PC-3 (cell line): ENCODE measurements at regions not wholly inside any gene's neighbourhood (a gene's known extent, or its start where the extent isn't known, plus 50 kb on each side); places are given as distances from the start of the nearest gene placed in this dataset.

ENCODE experiments used
- EZH2 ChIP-seq: fragments of 300-600 bp; sonication (generic); IDR thresholded peaks from one replicate; pipeline ENCODE4 v1.6.1; 2017; ENCODE audit warnings: antibody characterized with exemption, mild to moderate bottlenecking, low read length; ENCODE audit not compliant: unreplicated experiment
- EZH2phosphoT487 ChIP-seq: fragments of 300-600 bp; sonication (generic); IDR thresholded peaks from 2 replicates; pipeline ENCODE4 v1.6.1; 2018; ENCODE audit warnings: mild to moderate bottlenecking, antibody characterized with exemption, low read length, borderline replicate concordance
- TF ChIP-seq, protein P1 (sequence below): fragments of 300-600 bp; sonication (generic); conservative IDR thresholded peaks from 2 replicates; pipeline ENCODE4 v1.5.1; 2017; ENCODE audit warnings: antibody characterized with exemption, low read depth, mild to moderate bottlenecking, low read length

- TF ChIP-seq, protein P1, sequence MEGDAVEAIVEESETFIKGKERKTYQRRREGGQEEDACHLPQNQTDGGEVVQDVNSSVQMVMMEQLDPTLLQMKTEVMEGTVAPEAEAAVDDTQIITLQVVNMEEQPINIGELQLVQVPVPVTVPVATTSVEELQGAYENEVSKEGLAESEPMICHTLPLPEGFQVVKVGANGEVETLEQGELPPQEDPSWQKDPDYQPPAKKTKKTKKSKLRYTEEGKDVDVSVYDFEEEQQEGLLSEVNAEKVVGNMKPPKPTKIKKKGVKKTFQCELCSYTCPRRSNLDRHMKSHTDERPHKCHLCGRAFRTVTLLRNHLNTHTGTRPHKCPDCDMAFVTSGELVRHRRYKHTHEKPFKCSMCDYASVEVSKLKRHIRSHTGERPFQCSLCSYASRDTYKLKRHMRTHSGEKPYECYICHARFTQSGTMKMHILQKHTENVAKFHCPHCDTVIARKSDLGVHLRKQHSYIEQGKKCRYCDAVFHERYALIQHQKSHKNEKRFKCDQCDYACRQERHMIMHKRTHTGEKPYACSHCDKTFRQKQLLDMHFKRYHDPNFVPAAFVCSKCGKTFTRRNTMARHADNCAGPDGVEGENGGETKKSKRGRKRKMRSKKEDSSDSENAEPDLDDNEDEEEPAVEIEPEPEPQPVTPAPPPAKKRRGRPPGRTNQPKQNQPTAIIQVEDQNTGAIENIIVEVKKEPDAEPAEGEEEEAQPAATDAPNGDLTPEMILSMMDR = no peak
- TF ChIP-seq EZH2 (no peak), EZH2phosphoT487 (no peak)
These were observed 716.5 kb upstream of the KCND2 start for GRCh38 chr7:119556436-119556835.
